ENCODE measurements at regions not wholly inside any gene's neighbourhood (a gene's known extent, or its start where the extent isn't known, plus 50 kb on each side); places are given as distances from the start of the nearest gene placed in this dataset.

- H3K79me2 ChIP-seq (ENCODE audit: insufficient read depth) = no peaks in the 10 kb centered on the region
- H3K4me1 ChIP-seq (ENCODE audit: control insufficient read depth in 1 of 2, insufficient read depth in 2 of 2, low read depth in 1 of 2, low read length in 1 of 2) = peaks cover 0 to 8% of the 10 kb centered on the region in 2 experiments; a peak in 2 of 4 replicates
- ChIA-PET CTCF (interaction anchor here (1.0 to 4.0 kb wide), 9 partner anchors 9 to 142 kb away, joined by 3 to 14 read pairs (median 4); no protein-coding TSS in a partner anchor), POLR2A (no interaction called here)
- H3K9ac ChIP-seq = no peak overlapping the region
- 41% methylated on average over 3 of the region's 3 CpGs for WGBS (ENCODE audit: low lambda C conversion rate)
- no peak overlapping the region for H3K4me2 ChIP-seq
- no peak for DNase-seq
- H4K20me1 ChIP-seq (ENCODE audit: insufficient read depth) = no peaks in the 10 kb centered on the region
- no peak overlapping the region for H3K27ac ChIP-seq (ENCODE audit: low read depth in 2 of 2, low read length in 1 of 2)
- H2AFZ ChIP-seq (ENCODE audit: low read depth) = no peak overlapping the region
- TF ChIP-seq CHD2 (IDR thresholded peaks at IDR 0.05; ENCODE audit: low read length, partially characterized antibody) (no peak), REST (IDR thresholded peaks at IDR 0.05; ENCODE audit: low read depth, low read length) (no peak), TAF1 (IDR thresholded peaks at IDR 0.05; ENCODE audit: borderline replicate concordance, low read depth, low read length) (no peak), IRF3 (IDR thresholded peaks at IDR 0.05; ENCODE audit: low read depth, low read length) (no peak), FOSL2 (IDR thresholded peaks at IDR 0.05; ENCODE audit: borderline replicate concordance, low read depth) (no peak), MAX (IDR thresholded peaks at IDR 0.05; ENCODE audit: low read depth) (no peak), ELF1 (IDR thresholded peaks at IDR 0.05) (no peak), FOXM1 (IDR thresholded peaks at IDR 0.05; ENCODE audit: low read depth) (no peak), CTCF (IDR thresholded peaks at IDR 0.05) (no peak), SMC3 (IDR thresholded peaks at IDR 0.05; ENCODE audit: low read depth, low read length) (no peak), RCOR1 (IDR thresholded peaks at IDR 0.05; ENCODE audit: low read length) (no peak), RAD21 (IDR thresholded peaks at IDR 0.05; ENCODE audit: low read length) (no peak), USF2 (IDR thresholded peaks at IDR 0.05; ENCODE audit: borderline replicate concordance, low read depth, low read length) (no peak), RXRA (IDR thresholded peaks at IDR 0.05; ENCODE audit: borderline replicate concordance, low read depth) (no peak)
- no peak overlapping the region for H3K4me3 ChIP-seq (ENCODE audit: low read depth in 2 of 2, low read length in 1 of 2)
- H3F3A ChIP-seq (replicated peaks; ENCODE audit: insufficient read depth) = no peaks in the 10 kb centered on the region
- no peaks in the 10 kb centered on the region for H3K36me3 ChIP-seq (replicated peaks in 1 of 2; ENCODE audit: control insufficient read depth in 1 of 2, insufficient read depth in 2 of 2, low read length in 1 of 2)
- H3K9me2 ChIP-seq = no peaks in the 10 kb centered on the region
- H3K9me3 ChIP-seq = no peaks in the 10 kb centered on the region
- H3K27me3 ChIP-seq (ENCODE audit: insufficient read depth) = no peaks in the 10 kb centered on the region
These were observed 54.2 kb downstream of the TMEM100 start for GRCh38 chr17:55668312-55668920.
